OCI-LY1 (cell line): ENCODE measurements at regions not wholly inside any gene's neighbourhood (a gene's known extent, or its start where the extent isn't known, plus 50 kb on each side); places are given as distances from the start of the nearest gene placed in this dataset.

Experiments used
- H2AFZ ChIP-seq: fragments of 200-600 bp; sonication (generic), shearing (Covaris generic); 2 replicates; pipeline ENCODE4 v1.6.0; 2014; ENCODE audit warnings: antibody characterized with exemption, mild to moderate bottlenecking, low read length
- H3F3A ChIP-seq: fragments of 200-600 bp; sonication (generic), shearing (Covaris generic); 2 replicates; pipeline ENCODE4 v1.6.0; 2014; ENCODE audit warnings: mild to moderate bottlenecking, antibody characterized with exemption, low read length, moderate library complexity; ENCODE audit not compliant: insufficient read depth
- H3K27ac ChIP-seq: fragments of 200-600 bp; sonication (generic); 2 replicates; pipeline ENCODE4 v1.5.1; 2014; ENCODE audit warnings: low read length, mixed run types, mild to moderate bottlenecking, low read depth; ENCODE audit not compliant: poor library complexity, severe bottlenecking
- H3K27me3 ChIP-seq: fragments of 200-600 bp; sonication (generic); 2 replicates; pipeline ENCODE4 v1.6.0; 2014; ENCODE audit warnings: antibody characterized with exemption, mild to moderate bottlenecking, low read length, moderate library complexity; ENCODE audit not compliant: insufficient read depth
- H3K36me3 ChIP-seq: fragments of 200-600 bp; sonication (generic); 2 replicates; pipeline ENCODE4 v1.6.1; 2014; ENCODE audit warnings: mild to moderate bottlenecking, antibody characterized with exemption, low read length, moderate library complexity, mixed read lengths; ENCODE audit not compliant: insufficient read depth
- H3K4me1 ChIP-seq: fragments of 200-600 bp; sonication (generic); 2 replicates; pipeline ENCODE4 v1.5.1; 2014; ENCODE audit warnings: mild to moderate bottlenecking, low read length, moderate library complexity; ENCODE audit not compliant: insufficient read depth, severe bottlenecking
- H3K4me2 ChIP-seq: fragments of 200-600 bp; sonication (generic), shearing (Covaris generic); 2 replicates; pipeline ENCODE4 v1.6.1; 2014; ENCODE audit warnings: low read length
- H3K4me3 ChIP-seq: fragments of 200-600 bp; sonication (generic); 2 replicates; pipeline ENCODE4 v1.5.1; 2014; ENCODE audit warnings: low read length, low read depth, mild to moderate bottlenecking, mixed read lengths; ENCODE audit not compliant: poor library complexity, severe bottlenecking
- H3K79me2 ChIP-seq: fragments of 200-600 bp; shearing (Covaris generic); 2 replicates; pipeline ENCODE4 v1.6.1; 2016; ENCODE audit warnings: mixed run types, low read length, mixed read lengths; ENCODE audit not compliant: insufficient read depth
- H3K9ac ChIP-seq: fragments of 200-600 bp; sonication (generic), shearing (Covaris generic); 2 replicates; pipeline ENCODE4 v1.6.1; 2014; ENCODE audit warnings: mild to moderate bottlenecking, low read length, mixed read lengths
- H3K9me2 ChIP-seq: fragments of 200-600 bp; sonication (generic), shearing (Covaris generic); 2 replicates; pipeline ENCODE4 v1.6.1; 2014; ENCODE audit warnings: low read depth, mild to moderate bottlenecking, low read length, mixed read lengths
- H3K9me3 ChIP-seq: fragments of 200-600 bp; shearing (Covaris generic); 2 replicates; pipeline ENCODE4 v1.6.1; 2014; ENCODE audit warnings: low read length, mixed read lengths
- H4K20me1 ChIP-seq: fragments of 200-600 bp; sonication (generic), shearing (Covaris generic); 2 replicates; pipeline ENCODE4 v1.6.0; 2016; ENCODE audit warnings: mild to moderate bottlenecking, low read length; ENCODE audit not compliant: insufficient read depth
- EZH2 ChIP-seq: fragments of 200-600 bp; sonication (generic), shearing (Covaris generic); IDR thresholded peaks from 2 replicates; pipeline ENCODE4 v1.8.0; 2017; ENCODE audit warnings: borderline replicate concordance, mixed run types, mild to moderate bottlenecking, antibody characterized with exemption, low read length, moderate library complexity, mixed read lengths
- TF ChIP-seq, protein P1 (sequence below): fragments of 200-600 bp; sonication (generic), shearing (Covaris generic); IDR thresholded peaks from 2 replicates; pipeline ENCODE4 v1.5.1; 2017; ENCODE audit warnings: mild to moderate bottlenecking, antibody characterized with exemption, low read length, moderate library complexity, mixed read lengths

DNA sequence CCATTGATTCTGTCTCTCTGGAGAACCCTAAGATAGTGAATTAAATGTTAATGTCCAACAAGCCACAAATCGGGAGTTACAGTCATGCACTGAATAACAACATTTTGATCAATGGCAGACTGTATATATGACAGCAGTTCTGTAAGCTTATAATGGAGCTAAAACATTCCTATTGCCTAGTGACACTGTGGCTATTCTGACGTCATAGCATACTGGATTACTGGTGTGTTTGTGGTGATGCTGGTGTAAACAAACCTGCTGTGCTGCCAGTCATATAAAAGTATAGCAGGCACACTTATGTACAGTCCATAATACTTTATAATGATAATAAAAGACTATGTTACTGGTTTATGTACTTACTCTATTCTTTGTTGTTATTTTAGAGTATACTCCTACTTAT lies 56.7 kb upstream of the BICD1 start:
- Histone ChIP-seq H2AFZ (no peak overlapping the region), H3K27me3 (no peaks in the 10 kb centered on the region), H3K27ac (no peak overlapping the region), H3K4me3 (no peak overlapping the region), H3K4me1 (peaks cover 7% of the 10 kb centered on the region), H3K9me3 (no peaks in the 10 kb centered on the region), H3K36me3 (no peaks in the 10 kb centered on the region), H3K9ac (no peak overlapping the region), H3K9me2 (no peaks in the 10 kb centered on the region), H4K20me1 (no peaks in the 10 kb centered on the region), H3K4me2 (no peak overlapping the region), H3F3A (no peaks in the 10 kb centered on the region), H3K79me2 (no peaks in the 10 kb centered on the region)
- TF ChIP-seq, protein P1, sequence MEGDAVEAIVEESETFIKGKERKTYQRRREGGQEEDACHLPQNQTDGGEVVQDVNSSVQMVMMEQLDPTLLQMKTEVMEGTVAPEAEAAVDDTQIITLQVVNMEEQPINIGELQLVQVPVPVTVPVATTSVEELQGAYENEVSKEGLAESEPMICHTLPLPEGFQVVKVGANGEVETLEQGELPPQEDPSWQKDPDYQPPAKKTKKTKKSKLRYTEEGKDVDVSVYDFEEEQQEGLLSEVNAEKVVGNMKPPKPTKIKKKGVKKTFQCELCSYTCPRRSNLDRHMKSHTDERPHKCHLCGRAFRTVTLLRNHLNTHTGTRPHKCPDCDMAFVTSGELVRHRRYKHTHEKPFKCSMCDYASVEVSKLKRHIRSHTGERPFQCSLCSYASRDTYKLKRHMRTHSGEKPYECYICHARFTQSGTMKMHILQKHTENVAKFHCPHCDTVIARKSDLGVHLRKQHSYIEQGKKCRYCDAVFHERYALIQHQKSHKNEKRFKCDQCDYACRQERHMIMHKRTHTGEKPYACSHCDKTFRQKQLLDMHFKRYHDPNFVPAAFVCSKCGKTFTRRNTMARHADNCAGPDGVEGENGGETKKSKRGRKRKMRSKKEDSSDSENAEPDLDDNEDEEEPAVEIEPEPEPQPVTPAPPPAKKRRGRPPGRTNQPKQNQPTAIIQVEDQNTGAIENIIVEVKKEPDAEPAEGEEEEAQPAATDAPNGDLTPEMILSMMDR, result no peak
- TF ChIP-seq EZH2, result no peak

DNA sequence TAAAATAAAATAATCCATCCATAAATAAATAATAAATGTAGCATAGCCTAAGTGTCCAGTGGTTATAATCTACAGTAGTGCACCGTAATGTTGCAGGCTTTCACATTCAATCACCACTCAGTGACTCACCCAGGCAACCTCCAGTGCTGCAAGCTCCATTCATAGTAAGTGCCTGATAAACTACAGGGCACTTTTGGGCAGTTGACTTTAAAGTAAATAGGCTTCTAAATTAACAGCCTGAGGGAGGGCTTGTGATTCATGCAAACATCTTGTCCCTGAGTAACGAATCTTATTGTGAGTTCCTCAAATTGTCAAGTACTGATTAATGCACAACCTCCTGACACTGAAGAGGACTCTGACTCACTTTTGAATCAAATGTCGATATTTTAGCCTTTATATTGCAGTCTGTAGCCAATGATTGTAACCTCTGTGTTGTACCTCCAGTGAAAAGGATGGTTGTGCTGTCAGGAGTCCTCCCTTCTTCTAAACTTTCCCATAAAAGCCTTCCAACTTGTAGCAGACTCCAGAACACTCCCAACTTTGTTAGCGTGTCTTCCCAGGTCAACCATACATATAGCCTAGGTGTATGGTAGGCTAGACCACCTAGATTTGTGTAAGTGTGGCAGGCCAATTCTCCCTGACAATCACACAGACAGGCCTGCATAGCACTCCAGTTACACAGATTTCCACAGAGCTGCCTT lies 55.0 kb upstream of the BICD1 start:
- H3F3A ChIP-seq, result no peaks in the 10 kb centered on the region
- peaks cover 7% of the 10 kb centered on the region for H3K4me1 ChIP-seq
- peak overlapping the region; percentile 7 for H3K27ac ChIP-seq
- H4K20me1 ChIP-seq, result no peaks in the 10 kb centered on the region
- H3K79me2 ChIP-seq, result no peaks in the 10 kb centered on the region
- H3K36me3 ChIP-seq, result no peaks in the 10 kb centered on the region
- no peak overlapping the region for H3K4me2 ChIP-seq
- no peaks in the 10 kb centered on the region for H3K9me2 ChIP-seq
- H3K9ac ChIP-seq, result no peak overlapping the region
- no peak overlapping the region for H2AFZ ChIP-seq
- no peak overlapping the region for H3K4me3 ChIP-seq
- H3K9me3 ChIP-seq, result no peaks in the 10 kb centered on the region
- TF ChIP-seq, protein P1, result no peak
- no peak for TF ChIP-seq EZH2
- H3K27me3 ChIP-seq, result no peaks in the 10 kb centered on the region

DNA sequence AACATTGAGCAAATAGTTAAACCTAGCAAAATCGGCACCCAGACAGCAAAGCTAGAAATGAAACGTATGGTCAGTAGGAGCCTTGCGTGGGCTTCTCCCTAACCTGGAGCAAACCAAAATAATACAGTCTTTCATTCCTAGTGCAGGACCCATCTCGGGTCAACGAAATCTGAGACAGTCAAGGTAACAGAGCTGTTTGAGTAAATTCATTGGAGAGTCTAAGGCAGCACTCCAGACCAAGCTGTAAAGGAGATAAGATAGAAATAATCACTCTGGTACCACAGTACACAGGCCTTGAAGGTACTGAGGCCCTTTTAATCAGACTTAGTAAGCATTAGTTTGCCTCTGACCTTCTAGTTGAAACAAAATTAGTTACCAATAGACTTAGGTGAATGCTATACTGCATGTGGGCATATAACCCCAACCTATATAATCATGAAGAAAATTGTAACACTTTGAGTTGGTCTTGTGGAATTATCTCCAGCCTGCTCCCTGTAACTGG lies 54.4 kb upstream of the BICD1 start:
- H3K9ac ChIP-seq, result no peak overlapping the region
- H3K36me3 ChIP-seq, result no peaks in the 10 kb centered on the region
- TF ChIP-seq, protein P1, result no peak
- TF ChIP-seq EZH2, result no peak
- H3K4me2 ChIP-seq, result no peak overlapping the region
- no peaks in the 10 kb centered on the region for H3K27me3 ChIP-seq
- H2AFZ ChIP-seq, result no peak overlapping the region
- H3K4me1 ChIP-seq, result peaks cover 7% of the 10 kb centered on the region
- no peaks in the 10 kb centered on the region for H3F3A ChIP-seq
- peak overlapping the region; percentile 7 for H3K27ac ChIP-seq
- H3K9me3 ChIP-seq, result no peaks in the 10 kb centered on the region
- H4K20me1 ChIP-seq, result no peaks in the 10 kb centered on the region
- H3K79me2 ChIP-seq, result no peaks in the 10 kb centered on the region
- H3K4me3 ChIP-seq, result no peak overlapping the region
- no peaks in the 10 kb centered on the region for H3K9me2 ChIP-seq
